Heart left ventricle (tissue), 16 donors: ENCODE measurements at regions not wholly inside any gene's neighbourhood (a gene's known extent, or its start where the extent isn't known, plus 50 kb on each side); places are given as distances from the start of the nearest gene placed in this dataset.

ENCODE experiments used
- ATAC-seq, 4 donors: fragments of 200-7000 bp; cut with Tn5 transposase; one replicate each; pipeline ENCODE4 v1.9.1; 2020 to 2022; ENCODE audit warnings: moderate library complexity in 4 of 4, mild to moderate bottlenecking in 3 of 4, moderate number of reproducible peaks in 1 of 4
- DNase-seq, 5 donors: peaks; one replicate each; pipeline ENCODE4 v3.0.0-alpha.2; 2020
- H3K27ac ChIP-seq, 12 donors: fragments of 200-600 bp; sonication (generic) in 4 of 12; one replicate each; pipeline versions ENCODE4 v1.5.0 to v1.8.0; 2016 to 2022; ENCODE audit warnings: mild to moderate bottlenecking in 2 of 12
- H3K27me3 ChIP-seq, 9 donors: fragments of 200-600 bp; sonication (generic) in 2 of 9; one replicate each; pipeline versions ENCODE4 v1.5.1 to v1.8.0; 2016 to 2022; ENCODE audit warnings: mild to moderate bottlenecking in 3 of 9
- H3K36me3 ChIP-seq, 9 donors: fragments of 200-600 bp; sonication (generic) in 2 of 9; one replicate each; pipeline versions ENCODE4 v1.5.0 to v1.8.0; 2018 to 2022; ENCODE audit warnings: mild to moderate bottlenecking in 2 of 9
- H3K4me1 ChIP-seq, 12 donors: fragments of 200-600 bp; sonication (generic) in 4 of 12; one replicate each; pipeline versions ENCODE4 v1.5.0 to v1.8.0; 2016 to 2022; ENCODE audit warnings: mild to moderate bottlenecking in 3 of 12
- H3K4me3 ChIP-seq, 12 donors: fragments of 200-600 bp; sonication (generic) in 4 of 12; one replicate each; pipeline versions ENCODE4 v1.5.0 to v1.8.0; 2017 to 2022; ENCODE audit warnings: mild to moderate bottlenecking in 9 of 12, moderate library complexity in 4 of 12
- H3K9me3 ChIP-seq, 12 donors: fragments of 200-600 bp; sonication (generic) in 4 of 12; one replicate each; pipeline versions ENCODE4 v1.5.0 to v1.8.0; 2016 to 2022; ENCODE audit warnings: mild to moderate bottlenecking in 1 of 12
- POLR2A ChIP-seq, 2 donors: fragments of 450-650 bp; IDR thresholded peaks; one replicate each; pipeline ENCODE4 v1.6.1; 2017; ENCODE audit warnings: antibody characterized with exemption in 2 of 2, mild to moderate bottlenecking in 2 of 2, moderate library complexity in 2 of 2
- WGBS, 4 donors: extraction: QIAGEN DNeasy Blood & Tissue Kit in 2 of 4; methylation state at CpG; one replicate each; pipeline versions ENCODE4 v1.1.5 to v1.1.7; 2013 to 2018; 5-methylcytosine and 5-hydroxymethylcytosine counted together
- intact Hi-C, 10 donors: fragments of 100-400 bp; cut with DNase I; formaldehyde crosslinking; loops; one replicate each; pipeline versions ENCODE4 v1.11.1 to v1.14.2; 2022
- TF ChIP-seq, protein P1 (sequence below), 12 donors: fragments of 200-600 bp; sonication (generic) in 4 of 12; IDR thresholded peaks; one replicate each; pipeline versions ENCODE4 v1.5.0 to v1.8.0; 2018 to 2022; ENCODE audit warnings: antibody characterized with exemption in 12 of 12, mild to moderate bottlenecking in 5 of 12
- donor health status: ischemic (EF 13 %, LVEDD 7.1; RV severe dilation, severe dysfunction).
- donor health status: healthy with polysubstance abuse.
- donor health status: DM: no; HTN: yes; CAD: no.
- donor health status: DM: no; HTN: no; CAD: no.
- donor health status: ischemic (EF 25% LVEDD 6.9; RV normal size, moderate dysfunction).
- donor health status: ischemic (EF 25% LVEDD 5.7; RV mildly dilated, moderate dysfunction).
- donor health status: healthy.
- donor health status: DM: yes; HTN: yes; CAD: no.
- donor health status: ischemic (EF 35%, LVEDD 5.7; RV mildly dilated, moderate dysfunction).
- donor health status: nonischemic (EF 11% LVEDD 7.7; RV severe dilation, severe dysfunction).
- donor health status: DM: yes; HTN: yes; CAD: no.
- donor health status: PGD.
- donor health status: ischemic (EF 29% LVEDD 5.4; RV normal size, mild dysfunction).
- donor health status: nonischemic (EF 23%, LVEDD 6.1; RV moderate dilation, normal function).

DNA sequence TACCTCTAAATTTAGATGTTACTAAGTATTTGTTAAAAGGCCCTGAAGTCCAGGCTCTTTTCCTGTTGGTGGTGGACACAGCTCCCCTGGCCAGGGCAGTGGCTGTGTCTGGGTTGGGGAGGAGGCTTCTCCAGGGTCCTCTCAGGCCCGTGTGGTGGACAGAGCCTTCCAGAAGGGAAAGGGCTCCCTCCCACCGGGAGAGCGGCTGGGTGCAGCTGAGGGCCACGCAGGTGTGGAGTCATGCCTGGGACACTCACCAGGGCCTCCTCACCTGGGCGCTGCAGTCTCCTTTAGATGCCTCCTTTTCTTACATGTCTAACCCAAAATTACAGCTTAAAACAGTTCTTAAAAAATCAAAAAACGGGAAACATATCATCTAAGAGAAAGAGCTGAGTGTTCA lies 128.2 kb upstream of the TCERG1L start:
- H3K36me3 ChIP-seq: no peaks in the 10 kb centered on the region
- 61 to 75% (median 69%) methylated on average over 6 of the region's 6 CpGs for WGBS, 4 donors
- H3K4me1 ChIP-seq: no peaks in the 10 kb centered on the region
- H3K4me3 ChIP-seq: no peak overlapping the region
- no peak for DNase-seq
- H3K27me3 ChIP-seq: peaks cover 0 to 49% (median 7%) of the 10 kb centered on the region in 9 donors
- ATAC-seq: no peak
- H3K27ac ChIP-seq: no peak overlapping the region
- intact Hi-C loops: no loop called here
- no peaks in the 10 kb centered on the region for H3K9me3 ChIP-seq
- TF ChIP-seq POLR2A (IDR thresholded peaks at IDR 0.05): no peak
- TF ChIP-seq, protein P1, sequence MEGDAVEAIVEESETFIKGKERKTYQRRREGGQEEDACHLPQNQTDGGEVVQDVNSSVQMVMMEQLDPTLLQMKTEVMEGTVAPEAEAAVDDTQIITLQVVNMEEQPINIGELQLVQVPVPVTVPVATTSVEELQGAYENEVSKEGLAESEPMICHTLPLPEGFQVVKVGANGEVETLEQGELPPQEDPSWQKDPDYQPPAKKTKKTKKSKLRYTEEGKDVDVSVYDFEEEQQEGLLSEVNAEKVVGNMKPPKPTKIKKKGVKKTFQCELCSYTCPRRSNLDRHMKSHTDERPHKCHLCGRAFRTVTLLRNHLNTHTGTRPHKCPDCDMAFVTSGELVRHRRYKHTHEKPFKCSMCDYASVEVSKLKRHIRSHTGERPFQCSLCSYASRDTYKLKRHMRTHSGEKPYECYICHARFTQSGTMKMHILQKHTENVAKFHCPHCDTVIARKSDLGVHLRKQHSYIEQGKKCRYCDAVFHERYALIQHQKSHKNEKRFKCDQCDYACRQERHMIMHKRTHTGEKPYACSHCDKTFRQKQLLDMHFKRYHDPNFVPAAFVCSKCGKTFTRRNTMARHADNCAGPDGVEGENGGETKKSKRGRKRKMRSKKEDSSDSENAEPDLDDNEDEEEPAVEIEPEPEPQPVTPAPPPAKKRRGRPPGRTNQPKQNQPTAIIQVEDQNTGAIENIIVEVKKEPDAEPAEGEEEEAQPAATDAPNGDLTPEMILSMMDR (IDR thresholded peaks at IDR 0.05): no peak

DNA sequence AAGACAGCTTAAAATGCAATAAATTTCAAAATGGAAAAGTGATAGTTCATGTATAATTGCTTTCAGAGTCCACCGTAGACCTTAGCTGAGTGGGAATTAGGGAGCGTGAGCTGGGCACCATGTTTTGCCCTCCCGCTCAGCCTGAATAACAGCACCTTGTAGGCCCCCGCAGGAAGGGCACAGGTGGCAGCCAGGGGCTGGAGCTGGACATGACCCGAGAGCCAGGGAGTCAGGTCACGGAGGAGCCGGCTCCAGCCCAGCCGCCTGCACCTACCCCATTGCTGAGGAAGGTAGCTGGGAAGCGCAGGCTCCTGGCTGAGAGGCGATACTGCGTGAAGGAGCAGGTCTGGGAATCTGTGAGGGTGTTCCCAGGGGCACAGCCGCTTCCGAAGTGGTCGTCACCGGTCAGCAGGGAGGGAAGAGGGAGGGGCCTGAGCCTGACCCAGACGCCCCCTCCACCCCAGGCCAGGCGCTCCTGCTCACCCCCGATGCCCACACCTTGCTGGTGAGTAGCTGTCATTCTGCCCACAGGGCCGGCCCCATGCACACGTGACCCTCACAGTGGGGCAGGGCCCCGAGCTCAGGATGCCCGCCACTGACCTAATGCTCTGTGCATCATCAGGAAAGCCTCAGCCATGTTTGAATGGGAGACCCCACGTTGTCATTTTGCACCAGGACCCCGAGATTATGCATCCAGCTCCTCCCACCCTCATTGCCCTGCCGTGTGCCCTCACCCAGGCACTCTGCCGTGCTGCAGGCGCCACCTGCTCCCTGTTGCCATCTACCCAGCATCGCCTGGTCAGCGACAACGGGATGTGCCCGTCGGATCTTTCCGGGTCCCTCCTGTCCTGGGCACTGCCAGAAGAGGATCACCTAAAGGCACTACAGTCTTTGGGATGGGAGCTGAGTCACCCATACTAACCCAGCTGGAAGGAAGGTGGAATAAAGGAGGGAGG lies 129.2 kb upstream of the TCERG1L start:
- intact Hi-C loops: no loop called here
- Histone ChIP-seq H3K9me3 (no peaks in the 10 kb centered on the region), H3K4me3 (no peak overlapping the region), H3K27me3 (peaks cover 0 to 49% (median 7%) of the 10 kb centered on the region in 9 donors), H3K27ac (no peak overlapping the region), H3K36me3 (no peaks in the 10 kb centered on the region), H3K4me1 (no peaks in the 10 kb centered on the region)
- WGBS, 4 donors: 67 to 70% (median 69%) methylated on average over 29 to 33 of the region's 33 CpGs
- DNase-seq (no peak), ATAC-seq (no peak)
- no peak for TF ChIP-seq POLR2A (IDR thresholded peaks at IDR 0.05)
- TF ChIP-seq, protein P1 (IDR thresholded peaks at IDR 0.05): no peak

DNA sequence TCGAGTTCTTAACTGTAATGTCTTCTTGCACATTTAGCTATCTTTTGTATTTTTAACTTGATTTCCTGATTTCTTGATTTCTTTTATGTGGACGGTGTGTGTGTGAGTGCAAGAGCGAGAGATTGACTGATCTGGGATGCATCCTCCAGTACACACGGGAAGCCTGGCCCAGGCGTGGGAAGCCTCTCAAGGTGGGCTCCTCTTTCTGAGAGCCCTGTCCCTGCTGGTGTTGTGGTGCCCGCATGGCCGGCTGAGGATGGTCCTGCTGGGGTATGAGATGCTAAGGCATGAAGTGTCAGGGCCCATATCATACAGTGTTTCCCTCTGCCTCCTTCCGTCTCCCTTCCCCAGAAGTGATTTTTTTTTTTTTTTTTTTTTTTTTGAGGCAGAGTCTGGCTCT lies 130.8 kb upstream of the TCERG1L start:
- TF ChIP-seq, protein P1 (IDR thresholded peaks at IDR 0.05): no peak
- no peak for TF ChIP-seq POLR2A (IDR thresholded peaks at IDR 0.05)
- Histone ChIP-seq H3K9me3 (no peaks in the 10 kb centered on the region), H3K36me3 (no peaks in the 10 kb centered on the region)

DNA sequence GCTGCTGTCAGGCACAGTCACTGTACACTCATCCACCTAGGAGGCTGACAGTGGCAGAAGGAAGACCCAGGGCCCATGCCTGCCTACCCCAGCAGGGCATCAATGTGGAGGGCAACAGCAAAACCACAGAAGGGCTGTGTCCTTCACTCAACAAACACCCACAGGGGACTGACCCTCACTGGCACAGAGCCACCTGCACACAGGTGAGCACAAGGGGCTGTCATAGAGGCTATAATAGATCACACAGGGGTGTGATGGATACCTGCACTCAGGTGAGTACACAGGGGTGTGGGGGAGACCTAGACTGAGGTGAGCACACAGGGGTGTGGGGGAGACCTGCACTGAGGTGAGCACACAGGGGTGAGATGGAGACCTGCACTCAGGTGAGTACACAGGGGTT lies 132.8 kb upstream of the TCERG1L start:
- intact Hi-C loops: no loop called here

More for the DNA sequence above, 130.8 kb upstream of the TCERG1L start:
- Histone ChIP-seq H3K27me3 (peaks cover 0 to 52% (median 8%) of the 10 kb centered on the region in 9 donors), H3K27ac (no peak overlapping the region), H3K4me3 (no peak overlapping the region), H3K4me1 (no peaks in the 10 kb centered on the region)
- ATAC-seq (no peak), DNase-seq (no peak)
- intact Hi-C loops: no loop called here
- 65 to 74% (median 68%) methylated on average over 8 of the region's 8 CpGs for WGBS, 4 donors

More for the DNA sequence above, 132.8 kb upstream of the TCERG1L start:
- Histone ChIP-seq H3K4me1 (no peaks in the 10 kb centered on the region), H3K27ac (no peak overlapping the region), H3K36me3 (no peaks in the 10 kb centered on the region), H3K9me3 (no peaks in the 10 kb centered on the region), H3K4me3 (no peak overlapping the region), H3K27me3 (peaks cover 0 to 54% (median 9%) of the 10 kb centered on the region in 9 donors)
- ATAC-seq: no peak
- DNase-seq: no peak
- TF ChIP-seq POLR2A (IDR thresholded peaks at IDR 0.05): no peak
- TF ChIP-seq, protein P1 (IDR thresholded peaks at IDR 0.05): no peak
